Mucosa of stomach (tissue), 1 donor: ENCODE measurements at regions not wholly inside any gene's neighbourhood (a gene's known extent, or its start where the extent isn't known, plus 50 kb on each side); places are given as distances from the start of the nearest gene placed in this dataset.

ENCODE experiments used
- H3K27me3 ChIP-seq: one replicate; pipeline ENCODE4 v1.7.0; 2013; ENCODE audit warnings: mild to moderate bottlenecking, low read length; ENCODE audit not compliant: control insufficient read depth, insufficient read depth
- H3K36me3 ChIP-seq: one replicate; pipeline ENCODE4 v1.7.0; 2013; ENCODE audit warnings: low read length; ENCODE audit not compliant: control insufficient read depth, insufficient read depth
- H3K4me1 ChIP-seq: one replicate; pipeline ENCODE4 v1.7.0; 2013; ENCODE audit warnings: mild to moderate bottlenecking, low read length; ENCODE audit not compliant: control insufficient read depth, insufficient read depth
- H3K4me3 ChIP-seq: one replicate; pipeline ENCODE4 v1.7.0; 2013; ENCODE audit warnings: low read length
- H3K9ac ChIP-seq: one replicate; pipeline ENCODE4 v1.7.0; 2013; ENCODE audit warnings: mild to moderate bottlenecking, low read length, moderate library complexity
- H3K9me3 ChIP-seq: one replicate; pipeline ENCODE4 v1.7.0; 2013; ENCODE audit warnings: mild to moderate bottlenecking, low read length, moderate library complexity; ENCODE audit not compliant: control insufficient read depth
- donor health status: Pancreatic carcinoma.

DNA sequence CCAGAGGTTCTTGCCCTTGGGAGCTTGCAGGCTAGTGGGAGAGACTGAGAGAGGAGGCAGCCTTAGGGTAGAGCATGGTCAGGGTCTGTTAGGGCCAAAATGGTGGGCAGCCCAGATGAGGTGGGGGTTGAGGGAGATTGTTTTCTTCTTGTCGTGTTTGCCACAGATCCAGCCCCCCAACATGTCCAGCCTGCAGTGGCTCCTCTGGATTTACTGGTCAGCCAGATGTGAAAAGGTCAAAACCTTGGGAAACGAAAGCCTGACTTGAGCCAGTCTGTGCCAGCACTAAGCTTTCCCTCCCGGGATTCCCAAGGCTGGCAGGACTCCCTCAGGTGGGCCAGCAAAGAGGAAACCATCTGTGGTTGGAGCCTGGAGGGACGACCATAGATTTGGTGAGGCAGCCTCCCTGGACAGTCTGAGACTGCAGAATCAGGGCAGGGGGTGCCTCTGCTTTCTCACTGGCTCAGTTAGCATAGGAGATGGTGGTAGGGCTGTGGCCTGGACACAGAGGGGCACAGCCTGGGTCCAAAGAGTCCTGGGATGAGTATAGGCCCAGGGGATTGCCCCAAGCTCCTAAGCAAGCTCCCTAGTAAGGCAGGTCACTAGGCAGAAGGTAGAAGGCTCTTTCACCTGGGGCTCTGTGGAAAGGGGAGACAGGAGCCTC lies 51.2 kb upstream of the PRR23C start:
- Histone ChIP-seq H3K4me3 (no peak overlapping the region), H3K9ac (no peak overlapping the region), H3K27me3 (peaks cover 2% of the 10 kb centered on the region), H3K9me3 (no peaks in the 10 kb centered on the region), H3K4me1 (no peaks in the 10 kb centered on the region), H3K36me3 (no peaks in the 10 kb centered on the region)

DNA sequence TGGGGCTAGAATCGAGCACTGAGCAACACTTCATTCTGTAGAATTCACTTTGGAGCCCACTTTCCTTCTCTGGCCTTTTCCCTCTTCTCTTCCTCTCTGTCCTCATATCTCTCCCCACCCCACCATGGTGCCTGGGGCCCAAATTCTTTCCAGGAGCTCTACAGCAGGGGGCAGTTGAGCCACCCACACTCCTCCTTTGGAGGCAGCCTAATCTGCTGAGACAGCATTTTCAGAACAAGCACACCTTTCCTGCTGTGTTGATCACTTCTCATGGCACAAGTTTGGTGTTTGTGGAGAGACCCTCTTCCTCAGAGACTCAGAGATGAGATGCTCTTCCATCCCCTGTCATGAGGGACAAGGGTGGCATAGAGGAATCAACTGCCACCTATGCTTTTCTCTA lies 52.0 kb upstream of the PRR23C start:
- H3K27me3 ChIP-seq, result peaks cover 6% of the 10 kb centered on the region
- no peaks in the 10 kb centered on the region for H3K36me3 ChIP-seq
- H3K9me3 ChIP-seq, result no peaks in the 10 kb centered on the region
- H3K9ac ChIP-seq, result no peak overlapping the region
- H3K4me3 ChIP-seq, result no peak overlapping the region
- no peaks in the 10 kb centered on the region for H3K4me1 ChIP-seq

DNA sequence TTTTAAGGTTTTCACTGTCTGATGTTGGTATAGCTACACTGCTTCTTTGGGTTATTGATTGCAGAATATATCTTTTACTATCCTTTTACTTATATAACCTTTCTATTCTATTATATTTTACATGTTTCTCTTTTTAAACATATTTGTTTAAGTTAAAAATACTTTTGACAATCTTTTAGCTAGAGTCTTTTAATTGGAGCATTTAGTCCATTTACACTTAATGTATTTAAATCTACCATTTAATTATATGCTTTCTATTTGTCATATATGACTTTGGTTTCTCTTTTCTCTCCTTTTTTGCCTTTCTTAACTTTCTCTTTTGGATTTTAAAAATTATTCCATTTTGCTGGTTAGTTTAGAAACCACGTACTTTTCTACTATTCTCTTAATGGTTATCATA lies 53.7 kb upstream of the PRR23C start:
- Histone ChIP-seq H3K4me3 (no peak overlapping the region), H3K36me3 (no peaks in the 10 kb centered on the region), H3K9me3 (no peaks in the 10 kb centered on the region), H3K9ac (no peak overlapping the region), H3K27me3 (peaks cover 5% of the 10 kb centered on the region), H3K4me1 (no peaks in the 10 kb centered on the region)

DNA sequence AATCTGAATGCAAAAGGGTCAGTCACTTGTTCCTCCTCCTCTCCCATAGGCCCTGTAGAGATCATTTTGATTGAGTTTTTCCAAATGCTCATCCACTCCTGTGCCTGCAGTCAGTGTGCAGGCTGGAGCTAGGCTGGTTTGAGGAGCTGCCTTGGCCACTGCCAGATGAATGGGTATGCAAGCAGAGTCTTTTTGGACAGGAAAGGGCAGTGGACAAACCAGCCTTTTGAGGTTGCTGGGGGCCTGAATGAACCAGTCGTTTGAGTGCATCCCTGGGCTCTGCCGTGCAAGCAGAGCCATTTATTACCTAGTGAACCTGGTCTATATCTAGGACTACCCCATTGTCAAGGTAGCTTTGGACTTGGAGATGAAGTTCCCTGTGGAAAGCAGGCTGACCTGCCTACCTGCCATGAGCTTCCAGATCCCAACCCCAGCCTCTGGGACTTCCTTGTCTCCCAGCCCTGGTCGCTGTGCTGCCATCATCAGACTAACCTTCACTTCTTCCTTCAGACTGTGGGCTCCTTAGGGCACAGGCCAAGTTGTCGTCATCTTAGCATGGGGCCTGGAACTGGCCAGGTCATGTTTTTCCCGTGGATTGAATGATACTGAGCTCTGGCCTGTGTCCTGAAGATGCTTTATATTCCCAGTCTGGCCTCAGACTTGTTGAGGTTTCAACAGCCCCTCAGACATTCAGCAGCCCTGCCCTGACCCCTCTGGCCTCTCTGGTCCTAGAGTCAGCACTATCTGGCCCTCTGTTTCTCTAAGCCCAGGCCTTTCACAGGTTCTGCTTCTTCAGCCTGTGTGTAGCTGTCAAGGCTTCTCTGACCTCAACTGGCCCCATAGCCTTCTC lies 55.5 kb upstream of the PRR23C start:
- Histone ChIP-seq H3K9ac (no peak overlapping the region), H3K27me3 (peaks cover 5% of the 10 kb centered on the region)

DNA sequence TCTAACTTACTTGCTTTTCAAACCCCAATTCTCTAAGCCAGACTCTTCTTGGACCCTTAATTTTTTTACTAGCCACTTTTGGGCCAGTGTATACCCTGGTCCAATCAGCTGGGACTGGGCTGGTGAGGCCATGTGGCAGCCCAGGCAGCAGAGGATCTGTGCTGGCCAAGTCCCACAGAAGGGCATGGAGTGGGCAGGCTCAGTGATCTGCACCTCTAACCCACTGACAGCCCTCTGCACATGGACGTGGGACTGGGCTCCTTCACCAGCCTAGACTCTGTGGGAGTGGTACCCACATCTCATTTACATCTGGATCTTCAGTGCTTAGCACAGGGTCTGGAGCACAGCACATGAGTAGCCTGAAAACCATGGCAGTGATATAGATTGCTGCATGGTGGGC lies 56.1 kb upstream of the PRR23C start:
- peaks cover 5% of the 10 kb centered on the region for H3K27me3 ChIP-seq
- no peaks in the 10 kb centered on the region for H3K36me3 ChIP-seq
- H3K9ac ChIP-seq, result no peak overlapping the region
- no peak overlapping the region for H3K4me3 ChIP-seq
- H3K4me1 ChIP-seq, result no peaks in the 10 kb centered on the region
- no peaks in the 10 kb centered on the region for H3K9me3 ChIP-seq

More for the DNA sequence above, 55.5 kb upstream of the PRR23C start:
- no peak overlapping the region for H3K4me3 ChIP-seq
- H3K4me1 ChIP-seq, result no peaks in the 10 kb centered on the region
- H3K9me3 ChIP-seq, result no peaks in the 10 kb centered on the region
- H3K36me3 ChIP-seq, result no peaks in the 10 kb centered on the region

DNA sequence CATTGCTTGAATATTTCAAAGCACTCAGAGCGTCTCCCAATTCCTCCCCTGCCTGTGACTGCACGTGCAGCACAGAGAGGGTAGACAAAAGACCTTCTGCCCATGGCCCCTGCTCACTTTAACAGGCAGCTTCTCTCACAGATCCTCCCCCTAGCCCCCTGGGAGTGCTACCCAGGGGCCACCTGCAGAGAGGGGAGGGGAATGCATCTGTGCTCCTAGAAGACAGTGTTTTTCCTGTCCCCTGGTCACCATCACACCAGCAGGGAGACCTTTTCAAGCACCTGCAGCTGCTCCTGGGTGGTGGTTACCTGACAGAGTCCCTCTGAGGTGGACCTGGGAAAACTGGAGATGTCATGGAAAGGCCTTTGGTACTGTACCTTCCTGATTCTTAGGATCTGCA lies 56.7 kb upstream of the PRR23C start:
- H3K9me3 ChIP-seq, result no peaks in the 10 kb centered on the region
- H3K4me3 ChIP-seq, result no peak overlapping the region
- no peak overlapping the region for H3K9ac ChIP-seq
- H3K36me3 ChIP-seq, result no peaks in the 10 kb centered on the region
- H3K27me3 ChIP-seq, result peaks cover 5% of the 10 kb centered on the region
- H3K4me1 ChIP-seq, result peaks cover 3% of the 10 kb centered on the region

DNA sequence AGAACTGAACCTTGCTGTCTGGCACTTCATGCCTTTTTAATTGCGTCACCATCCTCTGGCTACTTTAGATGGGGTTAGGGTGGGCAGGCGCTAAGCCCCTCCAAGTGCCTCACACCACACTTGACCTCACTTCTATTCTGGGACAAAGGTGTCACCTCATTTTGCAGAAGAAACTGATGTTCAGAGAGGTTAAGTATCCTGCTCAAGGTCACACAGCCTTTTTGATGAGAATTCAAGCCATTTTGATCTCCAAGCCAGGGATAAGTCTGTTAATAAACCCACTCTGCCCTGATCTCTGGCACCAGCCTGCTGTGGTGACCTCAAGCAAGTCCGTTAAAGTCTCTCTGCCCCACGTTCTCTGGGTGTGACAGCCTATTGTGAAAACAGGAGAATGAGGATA lies 58.8 kb upstream of the PRR23C start:
- Histone ChIP-seq H3K9me3 (no peaks in the 10 kb centered on the region), H3K4me1 (peaks cover 10% of the 10 kb centered on the region), H3K9ac (no peak overlapping the region), H3K27me3 (peaks cover 5% of the 10 kb centered on the region), H3K4me3 (no peak overlapping the region), H3K36me3 (no peaks in the 10 kb centered on the region)

DNA sequence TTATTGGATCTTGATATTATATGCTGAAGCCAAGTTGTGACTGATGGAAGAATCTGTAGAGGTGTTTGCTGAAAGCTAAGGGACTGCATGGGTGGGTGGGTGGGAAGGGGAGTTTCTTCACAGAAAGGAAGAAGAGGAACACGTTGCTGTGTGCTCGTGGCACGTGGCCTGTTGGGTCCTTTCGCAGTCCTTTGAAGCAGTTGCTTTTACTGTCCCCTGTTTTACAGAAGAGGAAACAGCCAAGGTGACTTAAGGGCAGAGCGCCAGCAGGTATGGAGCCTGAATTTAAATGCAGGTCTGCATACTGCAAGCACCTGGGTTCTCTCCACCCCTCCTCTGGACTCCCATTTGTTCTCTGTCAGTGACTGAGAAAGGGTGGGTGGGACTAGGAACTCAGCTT lies 59.4 kb upstream of the PRR23C start:
- Histone ChIP-seq H3K9me3 (no peaks in the 10 kb centered on the region), H3K27me3 (peaks cover 5% of the 10 kb centered on the region), H3K4me3 (no peak overlapping the region), H3K4me1 (peaks cover 10% of the 10 kb centered on the region), H3K9ac (no peak overlapping the region), H3K36me3 (no peaks in the 10 kb centered on the region)

DNA sequence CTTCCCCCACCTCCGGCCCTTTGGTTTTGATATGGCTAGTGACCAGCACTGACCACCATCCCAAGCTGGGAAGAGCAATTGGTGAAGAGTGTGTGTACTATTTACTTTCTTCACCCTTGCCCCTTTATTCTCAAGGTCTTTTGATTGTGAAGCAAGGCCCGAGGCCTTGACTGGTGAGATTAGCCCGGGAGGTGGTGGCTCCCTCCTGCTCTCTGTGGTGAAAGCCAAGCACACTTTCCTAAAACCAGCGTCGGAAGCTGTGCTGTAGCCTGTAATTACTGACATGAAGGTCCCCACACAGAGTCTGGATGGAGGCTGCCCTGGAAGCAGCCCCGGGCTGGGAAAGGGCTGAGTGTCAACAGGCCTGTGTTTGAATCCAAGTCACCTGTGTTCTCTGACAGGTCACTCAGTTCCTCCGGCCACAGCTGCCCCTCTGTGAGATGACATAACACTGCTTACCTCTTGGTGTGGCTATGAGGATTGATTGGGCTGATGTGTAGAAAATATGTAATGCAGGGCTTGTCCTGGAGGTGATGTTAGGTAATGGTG lies 60.5 kb upstream of the PRR23C start:
- Histone ChIP-seq H3K9ac (no peak overlapping the region), H3K27me3 (peaks cover 5% of the 10 kb centered on the region), H3K4me1 (peaks cover 10% of the 10 kb centered on the region), H3K4me3 (no peak overlapping the region), H3K36me3 (no peaks in the 10 kb centered on the region), H3K9me3 (no peaks in the 10 kb centered on the region)

DNA sequence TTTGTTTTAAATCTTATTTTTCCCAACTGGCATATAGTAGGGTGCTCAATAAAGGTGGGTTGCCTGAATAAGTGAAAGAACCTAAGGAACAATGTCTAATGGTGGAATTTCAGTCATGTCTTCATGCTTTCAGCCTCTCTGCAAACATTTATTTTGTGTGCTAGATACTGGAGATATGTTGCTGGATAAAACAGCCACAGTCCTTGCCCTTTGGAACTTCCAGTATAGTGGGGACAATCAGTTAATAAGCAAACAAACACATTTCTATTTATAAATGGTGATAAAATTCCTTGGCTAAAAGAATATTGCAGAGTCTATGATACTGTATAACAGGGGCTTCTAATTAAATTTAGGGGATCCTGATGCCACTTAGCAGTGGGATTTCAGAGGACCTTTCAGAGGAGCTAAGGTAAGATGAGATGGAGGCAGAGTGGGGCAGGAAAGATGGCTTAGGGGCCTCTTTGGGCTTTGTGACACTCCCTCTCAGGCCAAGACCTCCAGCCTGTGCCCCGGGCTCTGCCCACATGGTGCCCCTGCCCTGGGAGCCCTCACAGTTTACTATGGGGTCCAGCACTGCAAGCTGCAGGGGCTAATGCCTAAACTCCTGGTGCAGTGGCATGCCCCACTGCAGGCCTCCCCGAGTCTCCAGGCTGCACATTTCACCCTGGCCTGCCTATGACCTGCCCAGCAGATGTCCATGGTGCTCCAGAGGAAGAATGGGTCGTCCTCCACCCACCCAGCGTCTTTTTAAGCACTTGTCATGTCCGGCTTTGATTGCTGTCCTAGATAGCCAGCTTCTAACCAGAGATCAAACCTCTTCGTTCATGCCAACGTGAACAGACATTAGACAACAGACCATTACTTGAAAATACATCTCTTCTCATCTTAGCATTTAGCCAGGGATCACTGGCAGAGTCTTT lies 61.6 kb upstream of the PRR23C start:
- no peak overlapping the region for H3K9ac ChIP-seq
- H3K4me1 ChIP-seq, result peaks cover 10% of the 10 kb centered on the region
- no peak overlapping the region for H3K4me3 ChIP-seq
- H3K9me3 ChIP-seq, result no peaks in the 10 kb centered on the region
- H3K27me3 ChIP-seq, result peaks cover 6% of the 10 kb centered on the region
- H3K36me3 ChIP-seq, result no peaks in the 10 kb centered on the region

DNA sequence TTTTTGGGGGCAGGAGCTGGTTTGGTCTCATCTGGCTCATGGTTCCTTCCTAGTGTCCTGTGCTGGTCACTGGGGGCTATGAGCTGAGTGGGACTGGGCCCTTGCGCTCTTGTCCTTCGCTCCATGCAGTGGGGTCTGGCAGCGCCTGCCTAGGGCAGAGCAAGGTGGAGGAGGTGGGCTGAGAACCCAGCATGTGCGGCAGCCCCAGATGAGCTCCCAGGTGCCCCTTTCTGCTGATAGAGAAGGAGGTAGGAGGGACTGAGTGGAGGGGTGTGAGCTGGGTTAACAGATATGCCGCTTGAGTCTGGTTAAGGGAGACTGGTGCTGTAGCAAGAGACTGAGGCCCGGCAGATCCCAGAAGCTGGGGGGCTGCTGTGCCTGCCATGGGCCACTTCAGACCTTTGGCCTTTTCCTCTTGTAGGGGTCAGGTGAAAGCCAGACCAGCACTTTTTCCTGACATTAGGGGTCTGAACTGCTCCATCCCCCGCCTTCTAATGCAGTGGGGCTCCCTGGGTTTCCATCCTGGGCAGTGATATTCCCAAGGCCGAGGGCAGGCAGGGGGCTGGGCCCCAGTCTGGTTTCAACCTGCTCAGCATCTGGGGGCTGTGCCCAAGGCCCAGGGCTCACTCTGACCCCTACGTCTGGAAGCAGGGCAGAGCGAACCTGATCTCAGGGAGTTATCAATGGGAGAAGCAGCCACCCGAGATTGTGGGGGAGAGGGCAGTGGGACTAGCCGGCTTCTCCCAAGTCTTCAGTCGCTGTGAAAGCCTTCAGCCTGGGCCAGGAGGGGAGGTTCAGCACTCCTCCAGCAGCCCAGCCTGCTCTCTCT lies 62.9 kb upstream of the PRR23C start:
- no peak overlapping the region for H3K9ac ChIP-seq
- H3K27me3 ChIP-seq, result peaks cover 5% of the 10 kb centered on the region
- no peak overlapping the region for H3K4me3 ChIP-seq
- no peaks in the 10 kb centered on the region for H3K36me3 ChIP-seq
- H3K4me1 ChIP-seq, result peaks cover 10% of the 10 kb centered on the region
- H3K9me3 ChIP-seq, result no peaks in the 10 kb centered on the region
